ENCODE measurements at regions not wholly inside any gene's neighbourhood (a gene's known extent, or its start where the extent isn't known, plus 50 kb on each side); places are given as distances from the start of the nearest gene placed in this dataset.

GRCh38 chr3:87796843-87797185 lies 262.0 kb downstream of the CGGBP1 start:
- peaks cover 0 to 14% (median 5%) of the 10 kb centered on the region in 4 donors for H3K27me3 ChIP-seq
- TF ChIP-seq POLR2AphosphoS5 (IDR thresholded peaks at IDR 0.05) (no peak), CTCF (IDR thresholded peaks at IDR 0.05) (no peak), EP300 (IDR thresholded peaks at IDR 0.05) (no peak)
- H3K27ac ChIP-seq = no peak overlapping the region
- H3K9me3 ChIP-seq = no peaks in the 10 kb centered on the region
- H3K36me3 ChIP-seq = no peaks in the 10 kb centered on the region
- DNase-seq (no peak), ATAC-seq (ENCODE audit: low FRiP score in 2 of 2) (no peak)
- H3K4me1 ChIP-seq = peaks cover 9 to 21% (median 14%) of the 10 kb centered on the region in 4 donors
- 57 to 59% methylated on average over 3 of the region's 3 CpGs for WGBS, 2 donors
- no peak overlapping the region for H3K4me3 ChIP-seq

GRCh38 chr3:87796137-87796842 lies 262.5 kb downstream of the CGGBP1 start:
- TF ChIP-seq POLR2AphosphoS5 (IDR thresholded peaks at IDR 0.05) (no peak), POLR2A (IDR thresholded peaks at IDR 0.05) (no peak), CTCF (IDR thresholded peaks at IDR 0.05) (no peak), EP300 (IDR thresholded peaks at IDR 0.05) (no peak)
- H3K9me3 ChIP-seq = no peaks in the 10 kb centered on the region
- H3K27me3 ChIP-seq = peaks cover 0 to 14% (median 5%) of the 10 kb centered on the region in 4 donors
- WGBS, 2 donors = 46 to 51% methylated on average over 2 of the region's 2 CpGs
- no peak overlapping the region for H3K4me3 ChIP-seq
- ATAC-seq (ENCODE audit: low FRiP score in 2 of 2) (no peak), DNase-seq (no peak)
- no peak overlapping the region for H3K27ac ChIP-seq
- peaks cover 9 to 23% (median 14%) of the 10 kb centered on the region in 4 donors for H3K4me1 ChIP-seq
- H3K36me3 ChIP-seq = no peaks in the 10 kb centered on the region

- TF ChIP-seq EP300 (IDR thresholded peaks at IDR 0.05) (no peak), CTCF (IDR thresholded peaks at IDR 0.05) (no peak), POLR2A (IDR thresholded peaks at IDR 0.05) (no peak), POLR2AphosphoS5 (IDR thresholded peaks at IDR 0.05) (no peak)
- Histone ChIP-seq H3K27me3 (peaks cover 0 to 14% (median 5%) of the 10 kb centered on the region in 4 donors), H3K36me3 (no peaks in the 10 kb centered on the region), H3K27ac (no peak overlapping the region), H3K4me1 (peaks cover 9 to 23% (median 14%) of the 10 kb centered on the region in 4 donors), H3K9me3 (no peaks in the 10 kb centered on the region), H3K4me3 (no peak overlapping the region)
- no peak for DNase-seq
- WGBS, 2 donors = 50 to 63% methylated on average over 1 of the region's 1 CpG
- no peak for ATAC-seq (ENCODE audit: low FRiP score in 2 of 2)
These were observed 263.1 kb downstream of the CGGBP1 start for GRCh38 chr3:87795701-87796100.

GRCh38 chr3:87793337-87793877 lies 265.4 kb downstream of the CGGBP1 start:
- peak overlapping the region in 2 of 4 donors; percentile 60 to 62 for H3K27ac ChIP-seq
- 9 to 17% methylated on average over 17 of the region's 17 CpGs for WGBS, 2 donors
- TF ChIP-seq POLR2AphosphoS5 (IDR thresholded peaks at IDR 0.05) = no peak
- no peak for TF ChIP-seq EP300 (IDR thresholded peaks at IDR 0.05)
- TF ChIP-seq POLR2A (IDR thresholded peaks at IDR 0.05) = no peak
- TF ChIP-seq CTCF (IDR thresholded peaks at IDR 0.05) = no peak

More at GRCh38 chr3:87793337-87793877, 265.4 kb downstream of the CGGBP1 start:
- DNase-seq (no peak), ATAC-seq (ENCODE audit: low FRiP score in 2 of 2) (peak in 1 of 2 donors; percentile 16)
- Histone ChIP-seq H3K36me3 (no peaks in the 10 kb centered on the region), H3K4me1 (peaks cover 9 to 23% (median 14%) of the 10 kb centered on the region in 4 donors), H3K9me3 (no peaks in the 10 kb centered on the region), H3K27me3 (peaks cover 0 to 14% (median 5%) of the 10 kb centered on the region in 4 donors), H3K4me3 (peak overlapping the region in 3 of 4 donors; percentile 34 to 48 (median 47))
